HepG2 (cell line): ENCODE measurements at regions not wholly inside any gene's neighbourhood (a gene's known extent, or its start where the extent isn't known, plus 50 kb on each side); places are given as distances from the start of the nearest gene placed in this dataset.

Experiments used
- ATAC-seq: fragments of 200-7000 bp; cut with Tn5 transposase; 3 replicates; pipeline ENCODE4 v1.9.1; 2020; ENCODE audit warnings: mild to moderate bottlenecking, moderate library complexity
- BruUV-seq: library from RNA; stranded (reverse); fragments of 400-500 nt; replicated peaks from 2 replicates; lab custom pipeline; 2021; lab: Mats Ljungman, UMichigan
- CTCF ChIA-PET: fragments of 300-600 bp; formaldehyde crosslinking; extraction: SDS; loops from one replicate; lab custom pipeline; 2021; ENCODE audit warnings: low total read pairs, inconsistent platforms, low intra/inter-chr PET ratio; lab: Yijun Ruan, JAX
- POLR2A ChIA-PET: fragments of 350-600 bp; sonication (Branson Sonifier 250); formaldehyde crosslinking; loops from one replicate; lab custom pipeline; 2020; ENCODE audit warnings: antibody characterized with exemption, inconsistent platforms; lab: Yijun Ruan, JAX
- DNase-seq: peaks from one replicate; pipeline ENCODE4 v3.0.0-alpha.2; 2015; ENCODE audit warnings: low spot score
- FAIRE-seq: peaks from 3 replicates; lab custom pipeline; 2011; peaks lifted over from hg19 to GRCh38; lab: Jason Lieb, UNC
- H2AFZ ChIP-seq: one replicate; pipeline ENCODE4 v1.6.1; 2011; ENCODE audit warnings: low read length, inconsistent platforms
- H3K27ac ChIP-seq: fragments of 300-600 bp; 3 replicates; pipeline ENCODE4 v1.8.0; 2011; ENCODE audit warnings: mixed run types, mild to moderate bottlenecking, mixed read lengths, low read length, inconsistent platforms; ENCODE audit not compliant: insufficient read depth; ENCODE audit errors: extremely low read length
- H3K27me3 ChIP-seq, 2 experiments: fragments of 200-600 bp in 1 of 2; 2 replicates in 1 of 2; 3 replicates in 1 of 2; pipeline versions ENCODE4 v1.6.0 to v1.8.0; 2011; ENCODE audit warnings: low read length in 2 of 2, mild to moderate bottlenecking in 2 of 2, moderate library complexity in 2 of 2, inconsistent platforms in 1 of 2; ENCODE audit not compliant: insufficient read depth in 2 of 2, control insufficient read depth in 1 of 2
- H3K36me3 ChIP-seq, 2 experiments: fragments of 200-600 bp in 1 of 2; replicated peaks in 1 of 2; 2 replicates in 1 of 2; 3 replicates in 1 of 2; pipeline versions ENCODE4 v1.5.1 to v1.8.0; 2011; ENCODE audit warnings: low read length in 2 of 2, inconsistent platforms in 1 of 2; ENCODE audit not compliant: insufficient read depth in 2 of 2, control insufficient read depth in 1 of 2
- H3K4me1 ChIP-seq: 2 replicates; pipeline ENCODE4 v1.5.1; 2012; ENCODE audit warnings: low read length, inconsistent platforms; ENCODE audit not compliant: insufficient read depth
- H3K4me2 ChIP-seq: 2 replicates; pipeline ENCODE4 v1.6.0; 2011; ENCODE audit warnings: low read depth, low read length, inconsistent platforms
- H3K4me3 ChIP-seq, 3 experiments: fragments of 200-600 bp in 1 of 3; sonication (generic), shearing (Covaris generic) in 1 of 3; replicated peaks in 1 of 3; 2 replicates each; pipeline ENCODE4 v1.5.1; 2011 to 2016; ENCODE audit warnings: low read length in 3 of 3, inconsistent platforms in 2 of 3, low read depth in 2 of 3, mild to moderate bottlenecking in 2 of 3, control low read depth in 1 of 3, mixed read lengths in 1 of 3; ENCODE audit not compliant: insufficient read depth in 1 of 3
- H3K79me2 ChIP-seq: one replicate; pipeline ENCODE4 v1.6.1; 2011; ENCODE audit warnings: low read length, inconsistent platforms; ENCODE audit not compliant: insufficient read depth
- H3K9ac ChIP-seq: 2 replicates; pipeline ENCODE4 v1.6.0; 2011; ENCODE audit warnings: mild to moderate bottlenecking, low read depth, low read length, inconsistent platforms; ENCODE audit not compliant: insufficient read depth
- H3K9me3 ChIP-seq: 2 replicates; pipeline ENCODE4 v1.5.1; 2012; ENCODE audit warnings: mild to moderate bottlenecking, low read length
- H4K20me1 ChIP-seq: 2 replicates; pipeline ENCODE4 v1.6.0; 2011; ENCODE audit warnings: inconsistent platforms, mild to moderate bottlenecking, low read length, moderate library complexity; ENCODE audit not compliant: insufficient read depth
- HNRNPUL1 ChIP-seq: fragments of 200-400 bp; formaldehyde crosslinking; IDR thresholded peaks from 2 replicates; pipeline ENCODE4 v1.6.1; 2017; ENCODE audit warnings: low read depth, mild to moderate bottlenecking, low read length, moderate library complexity
- KDM3A ChIP-seq: IDR thresholded peaks from 2 replicates; pipeline ENCODE4 v1.6.1; 2018; ENCODE audit warnings: low read depth, missing compliant biosample characterization
- LRRFIP1 ChIP-seq: sonication (generic); formaldehyde crosslinking; conservative IDR thresholded peaks from 2 replicates; pipeline ENCODE4 v1.4.0; 2020; ENCODE audit warnings: missing genetic modification reagents
- MXI1 ChIP-seq: IDR thresholded peaks from 3 replicates; pipeline ENCODE4 v1.6.1; 2012; ENCODE audit warnings: low read depth, low read length, inconsistent platforms, borderline replicate concordance
- NFE2L1 ChIP-seq: sonication (generic); formaldehyde crosslinking; IDR thresholded peaks from 2 replicates; pipeline ENCODE4 v1.4.0; 2020; ENCODE audit warnings: missing genetic modification reagents, mild to moderate bottlenecking, borderline replicate concordance
- RARG ChIP-seq: sonication (generic); formaldehyde crosslinking; IDR thresholded peaks from 2 replicates; pipeline ENCODE4 v1.4.0; 2020; ENCODE audit warnings: low read depth, mild to moderate bottlenecking, missing genetic modification reagents
- SALL2 ChIP-seq: sonication (generic); formaldehyde crosslinking; IDR thresholded peaks from 2 replicates; pipeline ENCODE4 v1.8.1; 2023; ENCODE audit warnings: mild to moderate bottlenecking, missing genetic modification reagents, inconsistent platforms
- XRCC5 ChIP-seq: fragments of 200-400 bp; formaldehyde crosslinking; optimal IDR thresholded peaks from 2 replicates; pipeline ENCODE3; 2017; ENCODE audit warnings: mild to moderate bottlenecking, low read length
- ZKSCAN1 ChIP-seq: fragments of 150-350 bp; IDR thresholded peaks from 2 replicates; pipeline ENCODE4 v1.6.1; 2014; ENCODE audit warnings: low read length
- ZNF205 ChIP-seq: IDR thresholded peaks from 2 replicates; pipeline ENCODE4 v1.6.1; 2018; ENCODE audit warnings: missing biosample characterization, missing genetic modification reagents
- ZNF547 ChIP-seq: sonication (generic); formaldehyde crosslinking; IDR thresholded peaks from 2 replicates; pipeline ENCODE4 v1.5.1; 2020; ENCODE audit warnings: mild to moderate bottlenecking, missing genetic modification reagents
- ZNF615 ChIP-seq: sonication (generic); formaldehyde crosslinking; IDR thresholded peaks from 2 replicates; pipeline ENCODE4 v1.5.0; 2020; ENCODE audit warnings: mild to moderate bottlenecking, missing genetic modification reagents, borderline replicate concordance
- ZNF761 ChIP-seq: sonication (generic); formaldehyde crosslinking; conservative IDR thresholded peaks from 2 replicates; pipeline ENCODE4 v1.4.0; 2020; ENCODE audit warnings: mild to moderate bottlenecking, missing genetic modification reagents
- WGBS: methylation state at CpG from one replicate; pipeline ENCODE4 v1.1.6; 2017; ENCODE audit warnings: low lambda C conversion rate; 5-methylcytosine and 5-hydroxymethylcytosine counted together
- in situ Hi-C: cut with HindIII; loops from 2 replicates; pipeline ENCODE4 v1.10.0; 2017; ENCODE audit warnings: low pct_unique_long_range_greater_than_20kb; ENCODE audit not compliant: extremely low pct_ligation_motif_present
- intact Hi-C: fragments of 100-400 bp; cut with micrococcal nuclease; formaldehyde crosslinking; loops from one replicate; pipeline ENCODE4 v1.10.0; 2022; ENCODE audit not compliant: unreplicated experiment
- TF ChIP-seq, protein P1 (sequence below): sonication (generic); formaldehyde crosslinking; IDR thresholded peaks from 2 replicates; pipeline ENCODE4 v1.5.1; 2020; ENCODE audit warnings: mild to moderate bottlenecking, missing genetic modification reagents

- BruUV-seq = no TSS peak
- H3K4me2 ChIP-seq = no peak overlapping the region
- H2AFZ ChIP-seq = no peak overlapping the region
- ChIA-PET CTCF (no interaction called here), POLR2A (no interaction called here)
- no peaks in the 10 kb centered on the region for H3K79me2 ChIP-seq
- no peaks in the 10 kb centered on the region for H3K36me3 ChIP-seq
- no peak for FAIRE-seq
- no peak for ATAC-seq
- in situ Hi-C loops = no loop called here
- peaks cover 25% of the 10 kb centered on the region for H3K4me1 ChIP-seq
- intact Hi-C loops = no loop called here
- no peak overlapping the region for H3K9ac ChIP-seq
- H3K9me3 ChIP-seq = no peaks in the 10 kb centered on the region
- 65% methylated on average over 7 of the region's 7 CpGs for WGBS
- H4K20me1 ChIP-seq = no peaks in the 10 kb centered on the region
- H3K27me3 ChIP-seq = no peaks in the 10 kb centered on the region; a peak in 1 of 5 replicates
- no peak for DNase-seq
- TF ChIP-seq HNRNPUL1 (no peak), ZNF761 (CRISPR knock-in tag) (no peak), KDM3A (CRISPR knock-in tag) (no peak), LRRFIP1 (CRISPR knock-in tag) (no peak), ZNF205 (no peak), NFE2L1 (CRISPR knock-in tag) (no peak), ZNF547 (CRISPR knock-in tag) (no peak), MXI1 (no peak), RARG (CRISPR knock-in tag) (no peak), ZKSCAN1 (no peak), ZNF615 (CRISPR knock-in tag) (no peak), SALL2 (CRISPR knock-in tag) (no peak), XRCC5 (no peak)
- TF ChIP-seq, protein P1, sequence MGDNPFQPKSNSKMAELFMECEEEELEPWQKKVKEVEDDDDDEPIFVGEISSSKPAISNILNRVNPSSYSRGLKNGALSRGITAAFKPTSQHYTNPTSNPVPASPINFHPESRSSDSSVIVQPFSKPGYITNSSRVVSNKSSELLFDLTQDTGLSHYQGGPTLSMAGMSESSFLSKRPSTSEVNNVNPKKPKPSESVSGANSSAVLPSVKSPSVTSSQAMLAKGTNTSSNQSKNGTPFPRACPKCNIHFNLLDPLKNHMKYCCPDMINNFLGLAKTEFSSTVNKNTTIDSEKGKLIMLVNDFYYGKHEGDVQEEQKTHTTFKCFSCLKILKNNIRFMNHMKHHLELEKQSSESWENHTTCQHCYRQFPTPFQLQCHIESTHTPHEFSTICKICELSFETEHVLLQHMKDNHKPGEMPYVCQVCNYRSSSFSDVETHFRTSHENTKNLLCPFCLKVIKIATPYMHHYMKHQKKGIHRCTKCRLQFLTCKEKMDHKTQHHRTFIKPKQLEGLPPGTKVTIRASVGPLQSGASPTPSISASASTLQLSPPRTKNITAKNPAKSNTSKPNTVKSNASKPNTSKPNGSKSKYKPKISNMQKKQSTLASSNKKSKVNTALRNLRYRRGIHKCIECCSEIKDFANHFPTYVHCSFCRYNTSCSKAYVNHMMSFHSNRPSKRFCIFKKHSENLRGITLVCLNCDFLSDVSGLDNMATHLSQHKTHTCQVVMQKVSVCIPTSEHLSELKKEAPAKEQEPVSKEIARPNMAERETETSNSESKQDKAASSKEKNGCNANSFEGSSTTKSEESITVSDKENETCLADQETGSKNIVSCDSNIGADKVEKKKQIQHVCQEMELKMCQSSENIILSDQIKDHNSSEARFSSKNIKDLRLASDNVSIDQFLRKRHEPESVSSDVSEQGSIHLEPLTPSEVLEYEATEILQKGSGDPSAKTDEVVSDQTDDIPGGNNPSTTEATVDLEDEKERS (CRISPR knock-in tag) = no peak
- no peak overlapping the region for H3K4me3 ChIP-seq
- H3K27ac ChIP-seq = no peak overlapping the region
These were observed 126.8 kb upstream of the ARHGAP5 start for GRCh38 chr14:31950331-31950730.
